ENCODE measurements at regions not wholly inside any gene's neighbourhood (a gene's known extent, or its start where the extent isn't known, plus 50 kb on each side); places are given as distances from the start of the nearest gene placed in this dataset.

GRCh38 chr1:235045921-235046601 is 82.6 kb downstream of the TOMM20 start:
- TF ChIP-seq CTCF (optimal IDR thresholded peaks at IDR 0.05 in 1 of 3, IDR thresholded peaks at IDR 0.05 in 1 of 3, conservative IDR thresholded peaks at IDR 0.05 in 1 of 3; ENCODE audit: extremely low read depth in 1 of 3, insufficient read depth in 2 of 3, low read length in 3 of 3) (no peak), EZH2 (IDR thresholded peaks at IDR 0.05; ENCODE audit: low read length) (no peak)
